Choroid plexus epithelial cell (primary cell): ENCODE measurements at regions not wholly inside any gene's neighbourhood (a gene's known extent, or its start where the extent isn't known, plus 50 kb on each side); places are given as distances from the start of the nearest gene placed in this dataset.

ENCODE experiments used
- DNase-seq: peaks from one replicate; pipeline ENCODE4 v3.0.0-alpha.2; 2010; ENCODE audit warnings: low read depth
- H3K4me3 ChIP-seq: 2 replicates; pipeline ENCODE4 v1.5.1; 2011; ENCODE audit warnings: low read depth, mild to moderate bottlenecking, control low read depth, low read length, moderate library complexity
- TF ChIP-seq, protein P1 (sequence below): conservative IDR thresholded peaks from 2 replicates; pipeline ENCODE4 v1.5.1; 2011; ENCODE audit warnings: low read depth, mild to moderate bottlenecking, control low read depth, inconsistent platforms, low read length, moderate library complexity

GRCh38 chr9:84189904-84190303 lies 150.7 kb downstream of the SLC28A3 start:
- DNase-seq = no peak
- H3K4me3 ChIP-seq = no peak overlapping the region
- TF ChIP-seq, protein P1, sequence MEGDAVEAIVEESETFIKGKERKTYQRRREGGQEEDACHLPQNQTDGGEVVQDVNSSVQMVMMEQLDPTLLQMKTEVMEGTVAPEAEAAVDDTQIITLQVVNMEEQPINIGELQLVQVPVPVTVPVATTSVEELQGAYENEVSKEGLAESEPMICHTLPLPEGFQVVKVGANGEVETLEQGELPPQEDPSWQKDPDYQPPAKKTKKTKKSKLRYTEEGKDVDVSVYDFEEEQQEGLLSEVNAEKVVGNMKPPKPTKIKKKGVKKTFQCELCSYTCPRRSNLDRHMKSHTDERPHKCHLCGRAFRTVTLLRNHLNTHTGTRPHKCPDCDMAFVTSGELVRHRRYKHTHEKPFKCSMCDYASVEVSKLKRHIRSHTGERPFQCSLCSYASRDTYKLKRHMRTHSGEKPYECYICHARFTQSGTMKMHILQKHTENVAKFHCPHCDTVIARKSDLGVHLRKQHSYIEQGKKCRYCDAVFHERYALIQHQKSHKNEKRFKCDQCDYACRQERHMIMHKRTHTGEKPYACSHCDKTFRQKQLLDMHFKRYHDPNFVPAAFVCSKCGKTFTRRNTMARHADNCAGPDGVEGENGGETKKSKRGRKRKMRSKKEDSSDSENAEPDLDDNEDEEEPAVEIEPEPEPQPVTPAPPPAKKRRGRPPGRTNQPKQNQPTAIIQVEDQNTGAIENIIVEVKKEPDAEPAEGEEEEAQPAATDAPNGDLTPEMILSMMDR = no peak

DNA sequence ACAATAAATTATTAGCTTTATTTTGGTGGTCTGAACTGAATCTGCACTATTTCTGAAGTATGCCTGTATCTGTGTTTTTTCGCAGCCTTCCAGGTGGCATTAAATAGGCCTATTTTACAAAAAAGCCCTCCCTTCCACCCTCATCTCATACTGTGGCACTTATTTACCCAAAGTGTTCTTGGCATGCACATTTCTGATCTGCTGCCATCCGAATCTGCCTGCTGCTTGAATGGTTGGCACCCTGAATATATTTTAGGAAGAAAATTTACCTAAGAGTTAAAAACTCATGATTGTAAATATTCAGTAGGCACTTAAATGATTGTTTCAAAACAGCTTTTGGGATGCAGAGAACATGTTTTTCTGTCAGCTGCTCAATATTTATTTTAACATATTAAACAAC lies 150.1 kb downstream of the SLC28A3 start:
- no peak for DNase-seq
- H3K4me3 ChIP-seq = no peak overlapping the region
- TF ChIP-seq, protein P1 = no peak

- no peak overlapping the region for H3K4me3 ChIP-seq
- no peak for DNase-seq
- TF ChIP-seq, protein P1 = no peak
Measured at GRCh38 chr9:84206801-84207370, 133.7 kb downstream of the SLC28A3 start.

DNA sequence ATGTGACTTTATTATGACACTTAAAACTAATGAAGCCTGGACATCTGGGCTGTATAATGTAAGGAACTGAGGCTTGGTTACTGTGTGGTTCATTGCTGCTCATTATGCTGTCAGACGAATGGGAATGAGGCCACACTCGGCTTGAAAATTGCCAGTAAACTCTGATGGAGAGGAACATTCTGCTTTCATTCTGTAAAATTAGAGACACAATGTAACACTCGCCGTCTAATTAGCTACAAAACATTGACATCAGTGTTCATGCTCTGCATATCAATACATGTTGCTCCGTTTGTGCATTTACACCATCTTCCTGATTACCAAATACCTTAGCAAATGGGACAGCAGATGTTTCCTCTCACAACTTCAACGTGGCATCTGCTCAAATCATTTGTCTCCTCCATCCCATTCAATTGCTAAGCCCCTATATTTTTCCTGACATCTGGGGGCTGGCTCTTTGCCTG lies 133.0 kb downstream of the SLC28A3 start:
- no peak for DNase-seq
- H3K4me3 ChIP-seq = no peak overlapping the region
- TF ChIP-seq, protein P1 = no peak

DNA sequence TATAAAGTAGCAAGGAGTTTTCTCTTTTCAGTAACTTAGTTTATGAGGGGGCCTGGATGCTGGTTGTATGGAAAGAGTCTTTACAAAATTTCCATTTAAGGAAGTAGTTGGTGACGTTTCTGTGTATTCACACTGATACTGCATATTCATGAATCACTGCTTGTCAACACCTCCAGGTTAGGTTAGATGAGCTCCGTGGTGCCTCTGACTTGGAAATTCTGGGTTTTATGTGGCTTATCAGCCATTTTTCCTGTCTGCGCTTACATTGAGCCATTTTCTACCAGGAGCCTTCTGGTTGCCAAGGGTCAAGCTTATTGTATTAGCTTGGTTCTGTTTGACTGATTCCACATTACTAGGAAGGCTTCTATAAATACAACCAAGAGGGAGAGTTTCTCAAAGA lies 128.3 kb downstream of the SLC28A3 start:
- no peak for DNase-seq
- TF ChIP-seq, protein P1 = no peak
- no peak overlapping the region for H3K4me3 ChIP-seq

DNA sequence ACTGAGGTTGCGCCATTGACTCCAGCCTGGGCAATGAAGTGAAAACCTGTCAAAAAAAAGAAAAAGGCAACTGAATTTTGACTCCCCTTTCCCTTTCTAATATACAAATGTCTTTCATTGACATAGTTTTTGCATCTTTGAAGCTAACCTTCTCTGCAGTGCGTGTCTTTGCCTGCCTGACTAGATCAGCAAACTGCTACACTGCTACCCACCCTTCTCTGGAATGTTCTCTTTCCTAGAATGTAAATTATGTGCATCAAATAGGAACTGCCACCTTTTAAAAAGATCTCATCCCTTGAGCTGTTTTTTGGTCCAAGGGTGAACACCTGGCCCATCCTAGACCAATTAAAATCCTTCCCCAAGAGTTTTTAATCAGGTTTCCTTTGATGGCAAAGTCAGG lies 127.6 kb downstream of the SLC28A3 start:
- TF ChIP-seq, protein P1 = no peak
- H3K4me3 ChIP-seq = no peak overlapping the region
- no peak for DNase-seq

GRCh38 chr9:84216151-84216550 lies 124.4 kb downstream of the SLC28A3 start:
- no peak overlapping the region for H3K4me3 ChIP-seq
- DNase-seq = no peak
- TF ChIP-seq, protein P1 = no peak
